Breast epithelium (tissue), 4 donors: ENCODE measurements at regions not wholly inside any gene's neighbourhood (a gene's known extent, or its start where the extent isn't known, plus 50 kb on each side); places are given as distances from the start of the nearest gene placed in this dataset.

Experiments
- DNase-seq, 2 donors: peaks; one replicate each; pipeline ENCODE4 v3.0.0-alpha.2; 2019; ENCODE audit warnings: low spot score in 2 of 2
- H3K27ac ChIP-seq, 2 donors: fragments of 200-600 bp; sonication (generic) in 1 of 2; one replicate each; pipeline ENCODE4 v1.5.1; 2016 to 2019; ENCODE audit warnings: mild to moderate bottlenecking in 1 of 2
- H3K27me3 ChIP-seq, 2 donors: fragments of 200-600 bp; sonication (generic) in 1 of 2; one replicate each; pipeline versions ENCODE4 v1.5.1 to v1.6.0; 2017 to 2019; ENCODE audit warnings: control low read depth in 1 of 2, mild to moderate bottlenecking in 1 of 2
- H3K36me3 ChIP-seq: fragments of 200-600 bp; one replicate; pipeline ENCODE4 v1.5.1; 2019
- H3K4me1 ChIP-seq, 2 donors: fragments of 200-600 bp; sonication (generic); one replicate each; pipeline ENCODE4 v1.5.1; 2016 to 2019; ENCODE audit warnings: control low read depth in 1 of 2
- H3K4me3 ChIP-seq, 3 donors: fragments of 200-600 bp; sonication (generic); 1 replicate in 2 of 3; 2 replicates in 1 of 3; pipeline ENCODE4 v1.5.1; 2016 to 2019; ENCODE audit warnings: mild to moderate bottlenecking in 3 of 3, moderate library complexity in 2 of 3
- H3K9me3 ChIP-seq, 2 donors: fragments of 200-600 bp; sonication (generic) in 1 of 2; one replicate each; pipeline ENCODE4 v1.5.1; 2016 to 2019; ENCODE audit warnings: control low read depth in 1 of 2
- POLR2A ChIP-seq: fragments of 450-650 bp; IDR thresholded peaks from one replicate; pipeline ENCODE4 v1.6.1; 2016; ENCODE audit warnings: antibody characterized with exemption, mild to moderate bottlenecking, moderate library complexity
- POLR2AphosphoS5 ChIP-seq, 3 donors: sonication (generic); formaldehyde crosslinking; IDR thresholded peaks; one replicate each; pipeline ENCODE4 v1.6.1; 2017; ENCODE audit warnings: antibody characterized with exemption in 3 of 3
- intact Hi-C: fragments of 100-400 bp; cut with DNase I; formaldehyde crosslinking; loops from one replicate; pipeline ENCODE4 v1.15.1; 2023; ENCODE audit warnings: low total_unique reads
- TF ChIP-seq, protein P1 (sequence below), 3 donors: fragments of 450-650 bp; IDR thresholded peaks; one replicate each; pipeline ENCODE4 v1.5.1; 2016 to 2017; ENCODE audit warnings: antibody characterized with exemption in 3 of 3, mild to moderate bottlenecking in 3 of 3, moderate library complexity in 3 of 3

DNA sequence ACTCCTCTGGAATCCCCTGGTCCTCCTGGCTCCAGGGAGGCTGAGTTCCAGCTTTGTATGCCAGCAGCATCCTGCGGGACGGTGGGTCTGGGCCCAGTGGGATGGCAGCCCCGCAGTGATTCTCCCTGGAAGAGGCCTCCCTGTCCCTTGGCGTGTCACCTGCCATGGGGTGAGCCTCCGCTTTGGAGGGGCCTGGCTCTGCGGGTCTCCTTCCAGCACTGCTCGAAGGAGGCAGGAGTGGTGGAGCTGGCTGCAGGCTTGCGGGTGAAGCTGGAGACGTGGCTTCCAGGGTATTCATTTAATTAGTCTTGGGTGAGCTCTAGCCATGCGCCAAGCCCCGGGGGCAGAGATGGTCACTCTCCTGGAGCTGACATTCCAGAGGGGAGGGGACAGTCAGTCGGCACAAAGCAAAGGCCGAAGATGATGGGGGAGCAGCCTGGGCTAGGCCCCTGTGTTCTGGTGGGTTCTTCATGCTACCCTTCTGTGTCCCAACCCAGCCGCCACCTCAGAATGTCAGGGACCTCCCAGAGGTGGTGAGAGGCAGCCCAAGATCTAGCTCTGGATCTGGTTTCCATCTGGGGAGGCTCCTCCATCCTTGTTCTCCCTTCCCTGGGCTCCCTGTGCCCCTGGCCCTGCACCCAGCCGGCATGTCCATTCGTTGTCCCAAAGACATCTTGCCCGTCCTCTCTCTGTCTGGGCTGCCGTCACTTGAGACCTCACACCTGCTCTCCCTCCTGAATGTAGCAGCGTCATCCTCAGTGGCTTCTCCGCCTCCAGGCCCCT is 1332.5 kb downstream of the BRD1 start:
- no peaks in the 10 kb centered on the region for H3K36me3 ChIP-seq
- H3K4me3 ChIP-seq, result no peak overlapping the region
- H3K27ac ChIP-seq, result no peak overlapping the region
- peaks cover 0 to 42% of the 10 kb centered on the region in 2 donors for H3K27me3 ChIP-seq
- TF ChIP-seq, protein P1, sequence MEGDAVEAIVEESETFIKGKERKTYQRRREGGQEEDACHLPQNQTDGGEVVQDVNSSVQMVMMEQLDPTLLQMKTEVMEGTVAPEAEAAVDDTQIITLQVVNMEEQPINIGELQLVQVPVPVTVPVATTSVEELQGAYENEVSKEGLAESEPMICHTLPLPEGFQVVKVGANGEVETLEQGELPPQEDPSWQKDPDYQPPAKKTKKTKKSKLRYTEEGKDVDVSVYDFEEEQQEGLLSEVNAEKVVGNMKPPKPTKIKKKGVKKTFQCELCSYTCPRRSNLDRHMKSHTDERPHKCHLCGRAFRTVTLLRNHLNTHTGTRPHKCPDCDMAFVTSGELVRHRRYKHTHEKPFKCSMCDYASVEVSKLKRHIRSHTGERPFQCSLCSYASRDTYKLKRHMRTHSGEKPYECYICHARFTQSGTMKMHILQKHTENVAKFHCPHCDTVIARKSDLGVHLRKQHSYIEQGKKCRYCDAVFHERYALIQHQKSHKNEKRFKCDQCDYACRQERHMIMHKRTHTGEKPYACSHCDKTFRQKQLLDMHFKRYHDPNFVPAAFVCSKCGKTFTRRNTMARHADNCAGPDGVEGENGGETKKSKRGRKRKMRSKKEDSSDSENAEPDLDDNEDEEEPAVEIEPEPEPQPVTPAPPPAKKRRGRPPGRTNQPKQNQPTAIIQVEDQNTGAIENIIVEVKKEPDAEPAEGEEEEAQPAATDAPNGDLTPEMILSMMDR (IDR thresholded peaks at IDR 0.05), result no peak
- TF ChIP-seq POLR2AphosphoS5 (IDR thresholded peaks at IDR 0.05) (no peak), POLR2A (no peak)
- DNase-seq, result peak in 1 of 2 donors; percentile 41
- no peaks in the 10 kb centered on the region for H3K4me1 ChIP-seq
- intact Hi-C loops, result no loop called here
- H3K9me3 ChIP-seq, result no peaks in the 10 kb centered on the region

DNA sequence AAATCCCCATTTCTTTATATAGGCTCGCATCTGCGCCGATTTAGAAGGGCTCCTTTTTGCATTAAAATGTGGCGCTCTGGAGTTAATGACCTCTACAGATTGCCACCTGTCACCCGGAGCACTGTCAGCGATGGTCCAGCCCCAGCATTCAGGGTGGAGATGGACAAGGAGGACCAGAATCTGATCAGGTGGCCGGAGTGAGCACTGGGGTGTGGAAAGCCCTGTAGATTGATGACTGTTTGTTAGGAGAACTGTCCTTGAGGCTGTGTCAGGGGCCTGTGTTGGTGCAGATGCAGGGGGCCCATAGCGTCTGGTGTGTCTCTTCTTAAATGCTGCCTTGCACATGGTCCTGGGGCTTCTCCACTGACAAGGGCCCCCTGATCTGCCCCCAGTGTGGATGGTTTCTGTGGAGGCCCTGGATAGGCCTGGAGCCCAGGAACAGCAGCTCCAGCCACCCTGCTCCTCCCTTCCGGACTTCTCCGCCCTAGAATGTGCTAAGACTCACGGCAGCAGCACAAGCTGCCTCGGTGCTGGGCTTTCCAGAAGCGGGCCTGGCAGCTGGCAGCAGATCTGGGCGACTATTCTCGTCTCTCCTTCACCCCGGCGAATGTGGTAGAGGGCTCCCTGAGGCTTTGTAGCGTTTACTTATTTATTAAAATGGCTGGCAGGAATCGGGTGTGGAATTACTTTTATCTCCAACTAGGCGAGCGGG is 1333.3 kb downstream of the BRD1 start:
- H3K4me3 ChIP-seq, result no peak overlapping the region
- DNase-seq, result peak in 1 of 2 donors; percentile 43
- H3K27ac ChIP-seq, result no peak overlapping the region
- TF ChIP-seq, protein P1 (IDR thresholded peaks at IDR 0.05), result no peak
- no peak for TF ChIP-seq POLR2A
- TF ChIP-seq POLR2AphosphoS5 (IDR thresholded peaks at IDR 0.05), result no peak
- no peaks in the 10 kb centered on the region for H3K9me3 ChIP-seq
- intact Hi-C loops, result no loop called here
- H3K4me1 ChIP-seq, result no peaks in the 10 kb centered on the region
- H3K36me3 ChIP-seq, result no peaks in the 10 kb centered on the region
- H3K27me3 ChIP-seq, result peaks cover 4 to 49% of the 10 kb centered on the region in 2 donors

DNA sequence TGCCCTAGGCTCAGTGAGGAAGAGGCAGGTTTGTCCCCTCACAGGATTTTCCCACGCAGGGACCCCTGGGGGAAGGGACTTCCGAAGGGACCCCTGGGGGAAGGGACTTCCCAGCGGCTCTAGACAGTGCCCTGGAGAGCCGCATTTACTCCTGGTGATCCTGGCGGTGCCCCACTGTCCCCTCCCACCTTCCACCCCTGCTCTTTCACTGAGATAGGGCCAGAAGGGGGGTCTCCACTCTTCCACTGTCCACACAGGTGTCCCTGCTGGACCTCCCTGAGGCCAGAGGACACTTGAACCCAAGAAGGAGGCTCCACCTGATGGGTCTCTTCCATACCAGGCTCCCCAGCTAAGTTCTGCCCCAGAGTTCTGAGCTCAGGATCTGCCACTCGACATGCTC is 1333.9 kb downstream of the BRD1 start:
- Histone ChIP-seq H3K27ac (no peak overlapping the region), H3K4me3 (no peak overlapping the region), H3K36me3 (no peaks in the 10 kb centered on the region), H3K9me3 (no peaks in the 10 kb centered on the region), H3K27me3 (peaks cover 4 to 52% of the 10 kb centered on the region in 2 donors), H3K4me1 (no peaks in the 10 kb centered on the region)
- intact Hi-C loops, result no loop called here
- no peak for TF ChIP-seq POLR2AphosphoS5 (IDR thresholded peaks at IDR 0.05)
- no peak for TF ChIP-seq POLR2A
- TF ChIP-seq, protein P1 (IDR thresholded peaks at IDR 0.05), result no peak
- DNase-seq, result peak in 1 of 2 donors; percentile 30

DNA sequence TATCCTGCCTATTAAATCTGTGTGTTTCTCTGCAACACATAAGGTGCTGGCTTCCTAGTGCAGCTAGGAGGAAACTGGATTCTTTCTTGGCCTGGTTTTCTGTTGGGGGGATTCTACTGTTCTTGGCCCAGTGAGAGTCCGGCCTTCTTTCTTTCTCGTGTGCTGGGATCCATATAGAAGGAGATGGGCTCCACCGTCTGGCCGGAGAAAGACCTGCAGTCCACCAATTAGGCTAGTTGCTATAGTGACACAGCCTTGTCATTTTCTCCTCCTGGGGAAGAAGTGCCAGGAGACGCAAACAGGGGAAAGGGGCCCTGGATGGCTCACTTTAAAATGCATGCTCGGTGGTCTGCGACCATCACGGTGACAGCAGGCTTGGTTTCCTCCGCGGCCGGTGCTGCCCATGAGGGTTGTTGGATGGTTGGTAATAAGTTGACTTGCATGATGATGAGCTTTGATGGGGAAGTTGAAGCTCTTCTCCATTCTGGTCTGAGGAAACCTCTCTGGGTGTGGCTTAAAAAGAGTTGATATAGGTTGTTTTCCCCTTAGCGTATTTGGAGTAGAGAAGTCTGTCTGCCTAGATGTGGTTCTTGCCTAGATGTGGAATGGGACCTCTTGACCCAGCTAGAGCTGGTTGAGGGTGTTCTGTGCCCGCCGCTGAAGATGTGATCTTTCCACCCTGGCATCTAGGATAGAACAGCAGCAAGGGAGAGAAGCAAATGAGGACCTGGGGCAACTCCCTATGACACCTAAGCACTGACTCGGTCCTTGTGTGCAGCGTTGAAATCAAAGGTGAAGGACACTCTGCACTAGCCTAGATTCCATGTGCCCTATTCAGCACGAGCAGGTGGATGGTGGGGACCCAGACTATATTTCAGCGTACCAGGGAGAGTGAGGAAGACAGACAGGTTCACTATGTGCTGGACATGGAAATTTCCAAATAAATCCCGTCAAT is 1335.0 kb downstream of the BRD1 start:
- H3K4me1 ChIP-seq, result no peaks in the 10 kb centered on the region
- H3K36me3 ChIP-seq, result no peaks in the 10 kb centered on the region
- TF ChIP-seq, protein P1 (IDR thresholded peaks at IDR 0.05), result peak in 2 of 3 donors; percentile 65 to 72
- no peak for TF ChIP-seq POLR2A
- no peak overlapping the region for H3K27ac ChIP-seq
- peak; percentile 48 to 56 for DNase-seq
- peaks cover 4 to 62% of the 10 kb centered on the region in 2 donors for H3K27me3 ChIP-seq
- no peak overlapping the region for H3K4me3 ChIP-seq
- no peaks in the 10 kb centered on the region for H3K9me3 ChIP-seq
- intact Hi-C loops, result no loop called here
